Endothelial cell (in vitro differentiated cells): ENCODE measurements at regions not wholly inside any gene's neighbourhood (a gene's known extent, or its start where the extent isn't known, plus 50 kb on each side); places are given as distances from the start of the nearest gene placed in this dataset.
A peak's percentile ranks its signal among the peaks of the same experiment; 100 is the strongest.

ENCODE experiments used
- DNase-seq: peaks from one replicate; pipeline ENCODE4 v3.0.0; 2021; ENCODE audit warnings: low spot score
- H3K27ac Mint-ChIP-seq: one replicate; pipeline ENCODE4 v1.8.0; 2021; ENCODE audit warnings: mixed read lengths, inconsistent platforms; ENCODE audit not compliant: unreplicated experiment
- H3K27me3 Mint-ChIP-seq: one replicate; pipeline ENCODE4 v1.8.0; 2021; ENCODE audit warnings: mild to moderate bottlenecking, moderate library complexity, mixed read lengths, inconsistent platforms; ENCODE audit not compliant: unreplicated experiment
- H3K36me3 Mint-ChIP-seq: one replicate; pipeline ENCODE4 v1.8.0; 2021; ENCODE audit warnings: mild to moderate bottlenecking, low read depth, mixed read lengths, inconsistent platforms; ENCODE audit not compliant: unreplicated experiment
- H3K4me1 Mint-ChIP-seq: one replicate; pipeline ENCODE4 v1.8.0; 2021; ENCODE audit warnings: mild to moderate bottlenecking, mixed read lengths, inconsistent platforms; ENCODE audit not compliant: unreplicated experiment
- H3K4me3 Mint-ChIP-seq: one replicate; pipeline ENCODE4 v1.8.0; 2021; ENCODE audit warnings: mild to moderate bottlenecking, mixed read lengths, inconsistent platforms; ENCODE audit not compliant: unreplicated experiment
- H3K9me3 Mint-ChIP-seq: one replicate; pipeline ENCODE4 v1.8.0; 2021; ENCODE audit warnings: mixed read lengths, inconsistent platforms; ENCODE audit not compliant: unreplicated experiment
- TF ChIP-seq, protein P1 (sequence below): fragments of 200-600 bp; sonication (generic); IDR thresholded peaks from one replicate; pipeline ENCODE4 v1.5.0; 2021; ENCODE audit warnings: antibody characterized with exemption; ENCODE audit not compliant: unreplicated experiment

GRCh38 chr16:9279291-9280068 is 188.0 kb downstream of the HAPSTR1 start:
- TF ChIP-seq, protein P1, sequence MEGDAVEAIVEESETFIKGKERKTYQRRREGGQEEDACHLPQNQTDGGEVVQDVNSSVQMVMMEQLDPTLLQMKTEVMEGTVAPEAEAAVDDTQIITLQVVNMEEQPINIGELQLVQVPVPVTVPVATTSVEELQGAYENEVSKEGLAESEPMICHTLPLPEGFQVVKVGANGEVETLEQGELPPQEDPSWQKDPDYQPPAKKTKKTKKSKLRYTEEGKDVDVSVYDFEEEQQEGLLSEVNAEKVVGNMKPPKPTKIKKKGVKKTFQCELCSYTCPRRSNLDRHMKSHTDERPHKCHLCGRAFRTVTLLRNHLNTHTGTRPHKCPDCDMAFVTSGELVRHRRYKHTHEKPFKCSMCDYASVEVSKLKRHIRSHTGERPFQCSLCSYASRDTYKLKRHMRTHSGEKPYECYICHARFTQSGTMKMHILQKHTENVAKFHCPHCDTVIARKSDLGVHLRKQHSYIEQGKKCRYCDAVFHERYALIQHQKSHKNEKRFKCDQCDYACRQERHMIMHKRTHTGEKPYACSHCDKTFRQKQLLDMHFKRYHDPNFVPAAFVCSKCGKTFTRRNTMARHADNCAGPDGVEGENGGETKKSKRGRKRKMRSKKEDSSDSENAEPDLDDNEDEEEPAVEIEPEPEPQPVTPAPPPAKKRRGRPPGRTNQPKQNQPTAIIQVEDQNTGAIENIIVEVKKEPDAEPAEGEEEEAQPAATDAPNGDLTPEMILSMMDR = no peak
- no peaks in the 10 kb centered on the region for H3K4me1 Mint-ChIP-seq
- no peak overlapping the region for H3K4me3 Mint-ChIP-seq
- H3K27me3 Mint-ChIP-seq = no peaks in the 10 kb centered on the region
- H3K9me3 Mint-ChIP-seq = no peaks in the 10 kb centered on the region
- DNase-seq = no peak
- no peak overlapping the region for H3K27ac Mint-ChIP-seq
- H3K36me3 Mint-ChIP-seq = no peaks in the 10 kb centered on the region

DNA sequence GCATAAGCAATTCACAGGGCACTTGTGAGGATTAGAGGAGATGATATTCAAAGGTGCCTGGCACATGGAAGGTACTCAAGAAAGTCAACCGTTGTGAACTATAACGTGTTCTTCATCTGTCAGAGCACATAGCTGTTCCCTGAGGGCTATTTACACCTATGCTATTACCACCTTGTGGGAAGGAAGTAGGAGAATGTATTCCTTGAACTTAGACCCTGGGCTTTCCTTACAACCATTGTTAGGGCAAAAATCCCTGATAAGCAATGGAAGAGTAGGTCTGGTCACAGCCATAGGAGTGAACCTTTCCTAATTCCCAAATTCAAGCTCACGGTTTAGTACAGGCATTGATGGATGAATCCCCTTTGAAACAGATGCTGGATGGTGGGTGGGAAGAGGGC is 188.6 kb downstream of the HAPSTR1 start:
- Mint-ChIP-seq H3K27me3 (no peaks in the 10 kb centered on the region), H3K4me3 (no peak overlapping the region), H3K36me3 (no peaks in the 10 kb centered on the region), H3K27ac (no peak overlapping the region), H3K9me3 (no peaks in the 10 kb centered on the region), H3K4me1 (no peaks in the 10 kb centered on the region)
- DNase-seq = no peak
- TF ChIP-seq, protein P1 = no peak

DNA sequence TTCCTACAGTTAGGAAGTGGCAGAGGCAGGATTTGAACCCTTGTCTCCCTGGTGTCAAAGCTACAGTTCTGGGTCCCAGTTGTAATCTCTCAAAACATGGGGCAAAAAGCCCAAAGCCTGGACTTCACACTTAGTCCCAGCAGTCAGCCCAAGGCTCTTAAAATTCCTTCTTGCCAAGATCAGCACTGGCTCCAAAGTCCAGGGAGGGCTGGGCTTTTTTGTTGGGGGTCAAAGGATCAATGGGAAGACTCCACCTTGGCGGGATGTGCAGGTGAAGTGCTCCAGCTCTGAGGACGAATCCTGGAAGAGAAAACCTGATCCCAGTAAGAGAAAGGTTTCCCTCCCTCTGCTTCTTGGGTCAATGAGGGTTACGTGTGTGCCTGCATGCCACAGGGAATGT is 195.5 kb downstream of the HAPSTR1 start:
- no peaks in the 10 kb centered on the region for H3K36me3 Mint-ChIP-seq
- TF ChIP-seq, protein P1 = no peak
- no peaks in the 10 kb centered on the region for H3K27me3 Mint-ChIP-seq
- H3K27ac Mint-ChIP-seq = no peak overlapping the region
- no peak for DNase-seq
- H3K4me3 Mint-ChIP-seq = no peak overlapping the region
- no peaks in the 10 kb centered on the region for H3K4me1 Mint-ChIP-seq
- no peaks in the 10 kb centered on the region for H3K9me3 Mint-ChIP-seq

GRCh38 chr16:9296271-9296590 is 204.8 kb downstream of the HAPSTR1 start:
- DNase-seq = no peak
- TF ChIP-seq, protein P1 = no peak
- Mint-ChIP-seq H3K9me3 (no peaks in the 10 kb centered on the region), H3K4me3 (no peak overlapping the region), H3K27me3 (no peaks in the 10 kb centered on the region), H3K4me1 (no peaks in the 10 kb centered on the region), H3K36me3 (no peaks in the 10 kb centered on the region), H3K27ac (no peak overlapping the region)

- DNase-seq = peak; percentile 62
- Mint-ChIP-seq H3K4me1 (no peaks in the 10 kb centered on the region), H3K9me3 (no peaks in the 10 kb centered on the region), H3K4me3 (no peak overlapping the region), H3K27me3 (no peaks in the 10 kb centered on the region), H3K36me3 (no peaks in the 10 kb centered on the region), H3K27ac (no peak overlapping the region)
- TF ChIP-seq, protein P1 = peak; percentile 83
Observed at GRCh38 chr16:9297437-9298113, 206.1 kb downstream of the HAPSTR1 start.
